ENCODE measurements at regions not wholly inside any gene's neighbourhood (a gene's known extent, or its start where the extent isn't known, plus 50 kb on each side); places are given as distances from the start of the nearest gene placed in this dataset.

- Histone ChIP-seq H2BK12ac (ENCODE audit: insufficient read length, low read depth, low read length) (no peak overlapping the region), H3K4me1 (ENCODE audit: insufficient read depth, low read length) (no peaks in the 10 kb centered on the region), H4K5ac (ENCODE audit: insufficient read length, low read depth, low read length) (no peak overlapping the region), H4K8ac (replicated peaks; ENCODE audit: insufficient read length, low read depth, low read length) (no peak overlapping the region), H3K18ac (ENCODE audit: insufficient read length, low read depth, low read length) (no peak overlapping the region), H3K23ac (ENCODE audit: insufficient read length, low read depth, low read length) (no peak overlapping the region), H2AK5ac (ENCODE audit: insufficient read length, low read length) (no peak overlapping the region), H2BK120ac (ENCODE audit: low read depth, low read length, poor library complexity, severe bottlenecking) (no peak overlapping the region), H3T11ph (ENCODE audit: low read length) (no peak overlapping the region), H3K4ac (ENCODE audit: low read depth, low read length) (no peak overlapping the region), H3K9me3 (ENCODE audit: control insufficient read depth, low read depth, low read length) (peaks cover 7% of the 10 kb centered on the region), H2AFZ (ENCODE audit: low read length) (no peak overlapping the region), H2BK15ac (ENCODE audit: low read depth, low read length) (no peak overlapping the region), H3K4me2 (ENCODE audit: insufficient read depth, insufficient read length, low read length) (no peak overlapping the region), H3K79me2 (ENCODE audit: insufficient read depth, low read length) (no peaks in the 10 kb centered on the region), H3K27me3 (ENCODE audit: insufficient read depth, low read length) (no peaks in the 10 kb centered on the region), H3K14ac (ENCODE audit: insufficient read depth, low read length) (no peak overlapping the region), H3K23me2 (ENCODE audit: insufficient read length, low read depth, low read length, poor library complexity, severe bottlenecking) (no peaks in the 10 kb centered on the region), H3K56ac (ENCODE audit: insufficient read length, low read depth, low read length) (no peak overlapping the region), H4K20me1 (ENCODE audit: control insufficient read depth, insufficient read depth, insufficient read length) (no peaks in the 10 kb centered on the region), H3K79me1 (ENCODE audit: insufficient read depth, low read depth, low read length, poor library complexity, severe bottlenecking) (no peaks in the 10 kb centered on the region), H2BK20ac (ENCODE audit: low read depth, low read length, poor library complexity, severe bottlenecking) (no peak overlapping the region), H4K91ac (ENCODE audit: insufficient read length, low read depth, low read length) (no peak overlapping the region), H3K27ac (ENCODE audit: insufficient read length, low read depth, low read length) (no peak overlapping the region), H2BK5ac (ENCODE audit: insufficient read length, low read length) (no peak overlapping the region), H3K9ac (ENCODE audit: extremely low read depth, insufficient read length, low read length) (no peak overlapping the region)
- WGBS (ENCODE audit: extremely low coverage, insufficient read length, low lambda C conversion rate), result no CpG with 5 or more reads among the region's 4 CpGs
- no peak overlapping the region for H3K27ac Mint-ChIP-seq
- H3K9me3 Mint-ChIP-seq, result peaks cover 18 to 21% of the 10 kb centered on the region in 2 experiments
- H3K27me3 Mint-ChIP-seq (ENCODE audit: low read depth), result no peaks in the 10 kb centered on the region
- H3K4me3 Mint-ChIP-seq, result no peak overlapping the region
- DNase-seq, result no peak
- H3K36me3 Mint-ChIP-seq (ENCODE audit: insufficient read depth in 1 of 3, low read depth in 3 of 3), result peaks cover 7 to 21% (median 13%) of the 10 kb centered on the region in 3 experiments; a peak in 6 of 7 replicates
- no peaks in the 10 kb centered on the region for H3K4me1 Mint-ChIP-seq
- TF ChIP-seq CTCF (conservative IDR thresholded peaks at IDR 0.05), result no peak
Measured at GRCh38 chr5:85479849-85480248, 1095.2 kb upstream of the EDIL3 start.

Data from H9 (cell line).